ENCODE measurements at regions not wholly inside any gene's neighbourhood (a gene's known extent, or its start where the extent isn't known, plus 50 kb on each side); places are given as distances from the start of the nearest gene placed in this dataset.
"Not testable (repeated sequence)": the region's sequence is repeated elsewhere in the genome, so short reads cannot be mapped to it uniquely, and the experiment has no call there.

GRCh38 chr22:23393721-23394320 is 186.3 kb downstream of the IGLL1 start:
- no peak for DNase-seq

- not testable (repeated sequence) for DNase-seq
Observed at GRCh38 chr22:23393199-23393598, 186.9 kb downstream of the IGLL1 start.

DNA sequence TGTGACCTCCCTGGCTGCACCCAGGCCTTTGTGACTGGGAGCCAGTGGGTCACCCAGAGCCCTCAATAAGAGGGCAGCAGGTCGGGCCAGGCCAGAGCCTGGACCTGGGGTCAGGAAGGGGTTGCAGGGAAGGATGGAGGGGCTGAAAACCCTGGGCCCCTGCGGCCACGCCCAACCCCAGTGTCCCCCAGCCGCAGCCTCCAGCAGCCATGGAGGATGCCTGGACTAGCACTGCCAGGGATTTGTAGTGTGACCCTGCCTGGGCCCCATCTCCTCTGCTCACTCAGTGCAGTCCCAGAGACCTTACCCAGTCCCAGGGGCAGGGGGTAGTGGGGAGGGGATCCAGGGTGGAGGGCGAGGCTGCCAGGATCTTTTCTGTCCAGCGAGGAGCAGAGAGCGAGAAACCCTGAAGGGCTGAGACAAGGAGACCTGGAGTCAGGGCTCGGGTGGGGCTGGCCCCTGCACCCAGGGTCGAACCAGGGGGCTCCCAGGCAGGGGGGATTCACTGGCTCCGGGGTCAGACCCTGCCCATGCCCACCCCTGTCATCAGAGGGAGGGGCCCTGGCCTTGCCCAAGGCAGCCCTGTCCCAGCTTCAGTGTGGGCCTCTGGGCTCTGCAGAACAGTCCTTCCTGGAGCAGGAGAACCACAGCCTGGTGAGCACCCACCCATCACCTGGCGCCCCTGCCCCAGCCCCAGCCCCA is 187.5 kb downstream of the IGLL1 start:
- DNase-seq = no peak

DNA sequence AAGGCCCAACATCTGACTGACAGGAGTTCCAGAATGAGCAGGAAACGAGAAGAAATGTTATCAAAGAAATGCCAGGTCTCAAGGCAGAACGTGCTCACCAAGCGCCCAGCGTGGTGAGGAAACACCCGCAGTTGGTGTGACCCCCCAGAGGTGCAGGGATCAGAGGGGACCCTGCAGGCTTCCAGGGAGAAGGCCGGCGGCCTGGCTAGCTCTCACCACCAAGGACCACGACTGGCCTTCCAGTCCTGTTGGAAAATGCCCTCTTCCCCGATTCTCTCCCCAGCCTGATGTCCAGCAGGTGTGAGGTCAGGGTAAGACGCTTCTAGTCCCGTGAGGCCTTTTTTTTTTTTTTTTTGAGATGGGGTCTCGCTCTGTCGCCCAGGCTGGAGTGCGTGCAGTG is 189.1 kb downstream of the IGLL1 start:
- no peak for DNase-seq

DNA sequence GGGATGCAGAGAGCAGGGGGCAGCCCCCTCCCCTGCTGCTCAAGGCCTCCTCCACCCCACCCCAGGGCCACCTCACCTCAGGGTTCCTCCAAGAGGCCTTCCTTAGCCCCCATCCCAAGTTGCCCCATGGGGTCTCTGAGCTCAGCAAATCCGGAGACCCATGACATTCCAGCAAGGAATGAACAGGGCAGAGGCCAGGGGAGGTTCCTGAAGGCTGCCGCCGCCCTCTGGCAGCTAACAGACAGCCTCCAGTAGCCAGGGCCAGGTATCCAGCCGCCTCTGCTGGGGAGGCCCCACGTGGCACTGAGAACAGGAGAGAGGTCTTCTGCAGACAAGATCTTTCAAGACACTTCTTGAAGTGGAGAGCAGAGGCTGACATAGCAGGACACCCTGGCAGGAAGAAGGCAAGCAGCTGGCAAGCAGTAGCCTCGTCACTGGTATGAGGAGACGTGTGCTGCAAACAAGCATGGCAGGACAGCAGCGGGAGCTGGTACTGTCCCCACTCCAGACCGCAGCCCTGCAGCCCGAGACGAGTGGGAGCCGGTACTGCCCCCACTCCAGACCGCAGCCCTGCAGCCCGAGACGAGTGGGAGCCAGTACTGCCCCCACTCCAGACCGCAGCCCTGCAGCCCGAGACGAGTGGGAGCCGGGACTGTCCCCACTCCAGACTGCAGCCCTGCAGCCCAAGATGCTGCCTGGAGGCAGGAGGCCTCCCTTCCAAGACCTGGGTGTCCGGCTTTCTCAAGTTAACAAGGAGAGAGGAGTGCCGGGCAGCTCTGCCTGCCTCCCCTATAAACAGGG is 190.6 kb downstream of the IGLL1 start:
- DNase-seq = no peak

GRCh38 chr22:23388517-23388890 is 191.6 kb downstream of the IGLL1 start:
- DNase-seq = no peak

DNA sequence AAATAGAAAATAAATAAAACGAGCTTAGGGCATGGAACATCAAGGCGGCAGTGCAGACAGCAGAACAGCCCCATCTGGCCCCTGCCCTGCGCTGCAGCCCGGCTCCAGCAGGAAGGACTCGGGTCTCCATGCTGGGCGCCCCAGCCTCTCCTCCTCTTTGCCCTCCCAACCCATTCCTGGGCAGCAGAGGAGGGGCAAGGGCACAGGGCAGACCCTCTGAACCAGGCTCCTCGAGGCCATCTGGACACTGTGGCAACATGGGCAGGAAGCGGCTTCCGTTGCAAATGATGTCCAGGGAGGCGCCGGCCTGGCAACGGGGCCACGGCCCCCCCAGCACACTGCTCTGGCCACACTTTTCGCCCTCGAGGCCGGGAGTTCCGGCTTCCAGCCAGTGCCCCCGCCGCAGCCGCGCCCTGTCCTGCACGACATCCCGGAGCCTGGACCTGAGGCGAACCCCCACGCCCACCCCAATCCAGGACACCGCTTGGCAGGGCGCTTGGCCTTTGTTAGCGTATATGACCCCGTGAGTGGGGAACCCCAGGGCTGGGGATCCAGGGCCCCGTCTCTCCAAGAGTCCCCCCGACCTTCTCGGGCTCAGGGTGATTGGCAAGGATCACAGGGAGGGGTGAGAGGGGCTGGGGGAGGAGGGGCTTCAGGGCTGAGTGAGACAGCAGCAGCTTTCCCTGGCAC is 192.1 kb downstream of the IGLL1 start:
- DNase-seq = no peak

DNA sequence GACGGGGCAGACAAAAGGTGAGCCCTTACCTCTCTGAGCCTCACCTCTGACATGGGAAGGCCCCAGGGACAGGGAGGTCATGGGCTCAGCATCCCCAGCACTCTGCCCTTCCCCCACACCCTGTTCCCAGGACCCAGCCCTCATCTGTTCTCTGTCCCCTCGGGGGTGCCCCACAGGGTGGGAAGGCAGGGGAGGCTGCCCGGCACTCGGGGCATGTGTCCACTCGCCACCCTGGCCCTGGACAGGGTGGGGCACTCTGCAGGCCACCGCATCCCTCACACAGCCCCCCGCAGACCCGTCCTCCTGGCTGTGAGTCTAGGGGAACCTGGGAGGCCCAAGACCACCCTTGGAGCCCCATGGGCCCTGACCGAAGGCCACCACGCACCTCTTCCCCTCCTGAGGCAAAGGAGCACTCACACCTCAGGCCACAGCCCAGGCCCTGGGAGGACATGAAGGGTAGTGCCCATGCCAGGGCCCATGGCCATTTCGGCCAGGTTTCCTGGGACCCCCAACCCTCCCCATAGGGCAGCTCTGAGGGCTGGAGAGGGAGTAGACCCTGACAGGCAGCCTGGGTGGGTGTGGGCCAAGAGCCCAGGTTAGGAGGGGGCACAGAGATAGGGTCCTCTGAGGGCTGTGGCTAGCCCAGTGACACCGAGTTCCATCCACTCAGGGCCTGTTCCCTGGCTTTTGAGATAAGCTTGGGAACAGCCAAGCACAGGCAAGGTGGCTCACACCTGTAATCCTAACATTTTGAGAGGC is 193.1 kb downstream of the IGLL1 start:
- DNase-seq = no peak

DNA sequence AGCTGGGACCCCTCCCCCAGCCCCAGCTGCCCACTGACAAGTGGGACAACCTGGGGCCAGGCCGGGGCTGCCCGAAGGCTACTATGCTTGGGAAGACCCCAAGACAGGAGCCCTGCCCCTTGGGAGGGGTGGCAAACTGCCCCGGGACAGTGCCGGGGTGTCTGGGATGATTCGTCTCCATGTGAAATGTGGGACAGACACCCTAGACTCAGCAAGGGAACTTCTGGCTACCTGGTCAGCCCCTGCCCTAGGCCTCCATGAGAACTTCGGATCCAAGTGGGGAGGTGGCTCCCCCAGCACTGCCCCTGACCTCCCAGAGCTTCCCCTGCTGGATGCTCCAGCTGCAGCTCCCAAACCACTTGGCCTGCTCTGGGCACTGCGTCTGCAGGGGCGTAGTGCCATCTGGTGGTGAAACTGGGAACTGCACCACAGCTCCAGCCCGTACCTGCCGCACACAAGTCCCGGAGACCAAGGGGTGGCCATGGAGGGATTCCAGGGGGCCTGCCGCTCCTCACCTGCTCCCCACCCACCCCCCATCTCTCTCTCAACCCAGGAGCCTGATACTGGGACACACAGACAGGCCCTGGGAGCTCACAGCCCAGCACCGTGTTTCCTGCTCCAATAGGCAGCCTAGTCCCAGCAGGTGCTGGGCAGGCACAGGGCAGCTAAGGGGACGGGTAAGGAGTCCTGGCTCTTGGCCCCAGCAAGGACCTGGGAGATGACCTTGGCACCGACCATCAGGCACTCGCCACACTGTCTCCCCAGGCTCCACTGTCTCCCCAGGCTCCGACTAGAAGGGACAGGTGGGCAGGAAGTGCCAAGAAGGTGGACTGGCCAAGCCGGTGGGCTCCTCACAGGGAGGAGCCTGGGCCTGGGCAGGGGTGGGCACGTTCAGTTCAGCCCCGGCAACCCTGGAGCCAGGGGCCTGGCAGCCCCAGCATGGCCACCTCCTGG is 194.1 kb downstream of the IGLL1 start:
- no peak for DNase-seq

- no peak for DNase-seq
Observed at GRCh38 chr22:23384923-23385677, 195.0 kb downstream of the IGLL1 start.

- DNase-seq = no peak
Observed at GRCh38 chr22:23384431-23384830, 195.7 kb downstream of the IGLL1 start.

DNA sequence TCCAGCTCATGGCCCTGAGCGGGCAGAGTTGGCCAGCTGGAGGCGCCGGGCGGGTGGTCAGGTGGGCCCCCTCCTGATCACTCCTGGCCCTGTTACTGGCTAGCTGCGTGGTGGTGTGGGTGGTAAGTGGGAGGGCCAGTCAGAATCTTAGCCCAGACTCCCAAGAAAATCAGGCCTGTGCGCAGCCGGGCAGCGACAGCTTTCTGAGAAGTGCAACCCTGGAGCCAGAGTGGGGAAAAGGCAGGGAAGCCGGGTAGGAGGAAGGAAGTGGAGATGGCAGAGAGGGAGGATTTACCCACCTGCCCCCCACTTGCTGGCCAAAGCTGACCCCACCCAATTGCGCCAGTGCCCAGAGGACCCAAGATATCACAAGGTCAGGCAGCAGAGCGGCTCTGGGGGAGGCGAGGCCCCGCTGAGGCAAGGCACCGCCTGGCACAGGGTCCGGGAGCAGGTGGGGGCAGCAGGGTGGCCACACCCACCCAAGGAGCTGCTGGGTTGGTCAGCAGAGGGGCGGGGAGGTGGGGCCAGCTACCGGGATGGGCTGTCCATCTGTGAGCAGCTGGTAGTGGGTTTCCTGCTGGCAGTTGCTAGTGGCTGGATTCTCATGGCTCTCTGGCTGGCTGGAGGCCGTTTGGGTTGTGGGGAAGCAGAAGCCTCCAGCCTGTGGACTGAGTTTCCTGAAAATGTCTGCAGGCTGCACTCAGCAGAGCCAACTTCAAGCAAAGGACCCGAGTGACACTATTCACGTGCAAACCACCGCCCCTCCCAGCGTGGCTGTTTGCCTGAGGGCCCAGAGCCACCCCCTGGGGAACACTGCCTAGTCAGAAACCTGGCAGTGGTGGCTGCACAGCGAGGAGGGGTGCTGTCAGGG is 196.4 kb downstream of the IGLL1 start:
- DNase-seq = no peak

DNA sequence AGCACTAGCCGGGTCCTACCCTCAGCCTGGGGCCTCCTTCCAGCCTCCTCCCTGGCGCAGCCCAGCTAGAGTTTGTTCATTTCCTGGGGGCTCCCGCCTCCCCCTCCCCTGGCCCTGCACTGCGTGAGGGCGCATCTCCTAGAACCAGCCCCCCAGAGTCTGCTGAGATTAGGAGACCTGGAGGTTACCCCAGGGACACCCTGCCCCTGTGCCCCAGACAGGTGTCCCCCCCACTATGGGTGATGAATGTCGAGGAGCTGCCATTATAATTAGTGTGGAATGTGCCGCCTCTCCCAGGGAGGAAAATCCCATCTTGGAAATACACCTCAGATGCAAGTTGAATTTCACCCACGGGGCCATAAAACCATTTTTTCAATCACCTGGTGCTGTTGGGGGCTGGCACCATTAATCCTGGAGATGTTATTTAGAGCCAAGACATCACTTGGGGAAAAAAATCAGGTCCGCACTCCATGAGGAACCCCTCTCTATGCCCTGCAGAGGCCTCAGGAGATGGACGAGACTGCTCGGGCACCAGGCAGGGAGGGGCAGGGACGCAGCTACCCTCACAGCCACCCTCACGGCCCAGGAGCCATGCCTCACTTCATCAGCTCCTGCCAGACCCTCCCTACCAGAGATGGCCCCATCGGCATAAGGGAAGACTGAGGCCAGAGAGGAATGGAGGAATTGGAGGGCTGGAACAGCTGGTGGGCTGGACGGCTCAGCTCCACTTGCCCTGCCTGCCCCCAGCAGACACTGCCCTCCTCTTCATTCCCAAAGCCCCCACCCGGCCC is 197.5 kb downstream of the IGLL1 start:
- no peak for DNase-seq

DNA sequence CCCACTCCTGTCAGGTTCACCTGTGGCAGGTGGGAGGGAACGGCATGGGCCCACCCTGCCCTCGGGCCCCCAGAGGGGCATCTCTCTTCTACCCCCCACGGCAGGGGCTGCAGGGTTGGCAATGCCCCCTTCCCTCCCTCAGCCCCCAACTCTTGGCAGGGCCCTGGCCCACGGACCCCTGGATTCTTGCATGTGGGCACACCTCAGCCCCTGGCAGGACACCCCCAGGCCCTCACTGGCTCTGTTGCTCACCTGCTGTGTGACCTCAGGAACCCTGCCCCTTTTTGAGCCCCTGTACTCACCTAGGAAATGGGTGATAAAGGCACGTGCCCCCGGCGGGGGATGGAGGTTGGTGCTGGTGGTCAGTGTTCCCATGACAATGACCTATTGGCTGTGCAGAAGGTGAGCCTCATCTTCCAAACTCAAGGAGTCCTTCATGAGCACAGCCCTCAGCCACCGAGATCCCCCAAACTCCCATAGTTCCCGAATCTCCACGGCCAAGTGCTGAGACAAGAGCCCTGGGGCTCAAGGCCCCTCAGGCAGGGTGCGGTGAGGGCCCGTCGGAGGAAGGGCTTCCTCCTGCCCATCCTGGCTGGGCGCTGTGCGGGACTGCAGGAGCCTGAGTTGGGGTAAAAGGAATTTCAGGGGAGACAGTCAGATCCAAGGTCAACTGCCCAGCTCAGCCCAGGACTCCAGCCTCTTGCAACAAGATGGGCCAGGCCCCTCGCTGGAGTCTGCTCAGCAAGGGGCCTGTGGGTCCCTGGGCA is 198.2 kb downstream of the IGLL1 start:
- DNase-seq = no peak

DNA sequence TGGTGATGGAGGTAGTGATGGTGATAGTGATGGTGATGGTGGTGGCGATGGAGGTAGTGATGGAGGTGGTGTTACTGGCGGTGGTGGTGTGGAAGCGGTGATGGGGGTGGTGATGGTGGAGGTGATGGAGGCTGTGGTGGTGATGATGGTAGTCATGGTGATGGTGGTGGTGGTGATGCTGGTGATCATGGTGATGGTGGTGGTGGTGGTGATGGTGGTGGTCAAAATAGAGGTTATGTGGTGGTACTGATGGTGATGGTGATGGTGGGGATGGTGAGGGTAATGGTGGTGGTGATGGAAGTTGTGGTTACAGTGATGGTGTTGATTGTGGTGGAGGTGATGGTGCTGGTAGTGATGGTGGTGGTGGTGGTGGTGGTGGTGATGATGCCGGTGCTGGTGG is 199.2 kb downstream of the IGLL1 start:
- DNase-seq = no peak

DNA sequence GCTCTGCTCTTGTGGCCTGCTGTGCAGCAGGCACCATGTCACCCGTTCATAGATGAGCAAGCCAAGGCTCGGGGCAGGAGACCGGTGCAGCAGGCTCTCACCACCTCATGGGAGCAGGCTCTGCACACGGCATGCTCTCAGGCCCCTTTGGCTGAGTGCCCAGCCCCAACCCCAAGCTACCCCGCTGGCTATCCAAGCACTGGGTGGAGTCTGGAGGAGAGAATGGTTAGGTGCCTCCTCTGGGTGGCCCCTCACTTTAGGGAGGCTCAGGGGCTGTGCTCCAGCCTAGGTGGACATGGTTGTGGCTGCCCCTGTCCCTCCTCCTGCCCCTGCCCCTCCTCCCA is 199.9 kb downstream of the IGLL1 start:
- no peak for DNase-seq

DNA sequence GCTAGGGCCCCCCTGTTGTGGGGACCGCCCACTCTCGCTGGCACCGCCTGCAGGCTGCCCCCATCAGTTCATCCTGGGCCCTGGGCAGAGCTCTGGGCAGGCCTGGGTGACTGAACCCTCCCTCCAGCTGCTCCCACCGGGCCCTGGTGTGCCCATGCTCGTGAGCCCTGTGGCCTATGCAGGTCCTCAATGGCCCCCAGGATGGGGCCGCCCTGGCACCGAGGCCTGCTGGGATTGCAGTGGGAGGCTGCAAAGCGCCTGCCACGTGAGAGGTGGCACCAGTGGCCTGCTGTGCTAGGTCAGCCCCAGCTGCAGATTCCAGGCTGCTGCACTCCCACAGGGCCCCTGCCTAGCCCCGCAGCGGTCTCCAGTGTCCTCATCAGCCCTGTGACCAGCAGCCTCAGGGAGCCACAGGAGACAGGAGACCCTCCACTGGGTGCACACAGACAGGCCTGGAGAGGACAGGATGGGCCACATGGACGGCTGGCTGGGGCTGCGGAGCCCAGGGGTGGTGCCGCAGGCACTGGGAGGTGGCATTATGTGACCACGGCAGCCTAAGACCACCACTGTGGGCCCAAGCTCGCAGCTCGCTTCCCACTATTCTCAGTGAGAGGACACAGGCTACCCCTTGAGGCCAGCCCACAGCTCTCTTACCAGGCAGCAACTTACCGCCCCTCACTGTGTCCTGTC is 199.4 kb downstream of the BCR start:
- not testable (repeated sequence) for DNase-seq

DNA sequence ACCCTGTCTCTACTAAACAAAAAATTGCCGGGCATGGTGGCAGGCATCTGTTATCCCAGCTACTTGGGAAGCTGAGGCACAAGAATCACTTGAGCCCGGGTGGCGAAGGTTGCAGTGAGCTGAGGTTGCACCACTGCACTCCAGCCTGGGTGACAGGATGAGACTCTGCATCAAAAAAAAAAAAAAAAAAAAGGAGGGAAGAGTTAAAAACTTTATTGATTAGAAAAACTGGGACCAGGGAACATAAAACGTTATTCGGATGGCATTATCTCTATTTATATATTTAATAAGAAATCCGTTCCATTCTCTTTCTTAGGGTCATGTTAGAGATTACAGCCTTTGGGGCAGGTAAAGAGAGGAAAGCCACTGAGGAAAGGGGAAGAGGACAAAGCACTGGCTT is 197.5 kb downstream of the BCR start:
- no peak for DNase-seq
